IMR-90 (cell line): ENCODE measurements at regions not wholly inside any gene's neighbourhood (a gene's known extent, or its start where the extent isn't known, plus 50 kb on each side); places are given as distances from the start of the nearest gene placed in this dataset.

Source experiments
- CEBPB ChIP-seq: IDR thresholded peaks from 2 replicates; pipeline ENCODE4 v1.6.1; 2012; ENCODE audit warnings: low read depth, low read length, improper control_type of control experiment
- CHD1 ChIP-seq: IDR thresholded peaks from 2 replicates; pipeline ENCODE4 v1.6.1; 2012; ENCODE audit warnings: low read depth, low read length, improper control_type of control experiment
- CTCF ChIP-seq: conservative IDR thresholded peaks from 2 replicates; pipeline ENCODE4 v1.5.1; 2012; ENCODE audit warnings: mild to moderate bottlenecking, low read depth, low read length, improper control_type of control experiment
- ELK1 ChIP-seq: fragments of 150-350 bp; IDR thresholded peaks from 2 replicates; pipeline ENCODE4 v1.6.1; 2016; ENCODE audit warnings: low read depth, mild to moderate bottlenecking, low read length, moderate library complexity, borderline replicate concordance
- FOS ChIP-seq: fragments of 150-350 bp; IDR thresholded peaks from 2 replicates; pipeline ENCODE4 v1.6.1; 2016; ENCODE audit warnings: low read depth, low read length
- MAFK ChIP-seq: IDR thresholded peaks from 2 replicates; pipeline ENCODE4 v1.6.1; 2012; ENCODE audit warnings: low read depth, low read length, improper control_type of control experiment
- MAZ ChIP-seq: IDR thresholded peaks from 2 replicates; pipeline ENCODE4 v1.6.1; 2012; ENCODE audit warnings: low read depth, mild to moderate bottlenecking, low read length, improper control_type of control experiment, moderate library complexity, borderline replicate concordance
- POLR2A ChIP-seq: IDR thresholded peaks from 2 replicates; pipeline ENCODE4 v1.6.1; 2012; ENCODE audit warnings: mild to moderate bottlenecking, low read depth, low read length
- RAD21 ChIP-seq: IDR thresholded peaks from 2 replicates; pipeline ENCODE4 v1.6.1; 2012; ENCODE audit warnings: low read length, improper control_type of control experiment
- RFX5 ChIP-seq: IDR thresholded peaks from 2 replicates; pipeline ENCODE4 v1.8.0; 2012; ENCODE audit warnings: low read depth, mild to moderate bottlenecking, low read length, moderate library complexity
- TF ChIP-seq, protein P1 (sequence below): fragments of 150-350 bp; IDR thresholded peaks from 2 replicates; pipeline ENCODE4 v1.6.1; 2017; ENCODE audit warnings: mild to moderate bottlenecking, antibody characterized with exemption, low read length, low read depth

- TF ChIP-seq CTCF (no peak), RFX5 (no peak), CHD1 (no peak), ELK1 (no peak), FOS (no peak), CEBPB (no peak), MAZ (no peak), POLR2A (no peak), MAFK (no peak), RAD21 (no peak)
- TF ChIP-seq, protein P1, sequence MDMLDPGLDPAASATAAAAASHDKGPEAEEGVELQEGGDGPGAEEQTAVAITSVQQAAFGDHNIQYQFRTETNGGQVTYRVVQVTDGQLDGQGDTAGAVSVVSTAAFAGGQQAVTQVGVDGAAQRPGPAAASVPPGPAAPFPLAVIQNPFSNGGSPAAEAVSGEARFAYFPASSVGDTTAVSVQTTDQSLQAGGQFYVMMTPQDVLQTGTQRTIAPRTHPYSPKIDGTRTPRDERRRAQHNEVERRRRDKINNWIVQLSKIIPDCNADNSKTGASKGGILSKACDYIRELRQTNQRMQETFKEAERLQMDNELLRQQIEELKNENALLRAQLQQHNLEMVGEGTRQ: no peak
These were observed 247.5 kb downstream of the MREG start for GRCh38 chr2:215765729-215766360.
